HUES64 (cell line): ENCODE measurements at regions not wholly inside any gene's neighbourhood (a gene's known extent, or its start where the extent isn't known, plus 50 kb on each side); places are given as distances from the start of the nearest gene placed in this dataset.
"Not testable (repeated sequence)": the region's sequence is repeated elsewhere in the genome, so short reads cannot be mapped to it uniquely, and the experiment has no call there.

Experiments
- H3K27ac ChIP-seq: 2 replicates; pipeline ENCODE4 v1.7.0; 2013; ENCODE audit warnings: low read depth, low read length, inconsistent platforms
- H3K27me3 ChIP-seq: 2 replicates; pipeline ENCODE4 v1.6.1; 2013; ENCODE audit warnings: mild to moderate bottlenecking, low read length; ENCODE audit not compliant: insufficient read depth
- H3K36me3 ChIP-seq: 2 replicates; pipeline ENCODE4 v1.6.1; 2013; ENCODE audit warnings: mild to moderate bottlenecking, low read length; ENCODE audit not compliant: insufficient read depth
- H3K4me1 ChIP-seq: 2 replicates; pipeline ENCODE4 v1.6.1; 2013; ENCODE audit warnings: mild to moderate bottlenecking, low read length, moderate library complexity; ENCODE audit not compliant: insufficient read depth
- H3K4me3 ChIP-seq: 2 replicates; pipeline ENCODE4 v1.5.1; 2013; ENCODE audit warnings: mild to moderate bottlenecking, low read length, moderate library complexity
- H3K9ac ChIP-seq: 2 replicates; pipeline ENCODE4 v1.6.1; 2013; ENCODE audit warnings: mild to moderate bottlenecking, low read depth, low read length
- H3K9me3 ChIP-seq: 2 replicates; pipeline ENCODE4 v1.6.1; 2013; ENCODE audit warnings: low read depth, low read length; ENCODE audit not compliant: insufficient read depth
- WGBS: fragments of 150-250, 120-280 bp; methylation state at CpG from one replicate; pipeline ENCODE4 v1.1.7; 2013; ENCODE audit warnings: missing lambda C conversion rate; 5-methylcytosine and 5-hydroxymethylcytosine counted together

DNA sequence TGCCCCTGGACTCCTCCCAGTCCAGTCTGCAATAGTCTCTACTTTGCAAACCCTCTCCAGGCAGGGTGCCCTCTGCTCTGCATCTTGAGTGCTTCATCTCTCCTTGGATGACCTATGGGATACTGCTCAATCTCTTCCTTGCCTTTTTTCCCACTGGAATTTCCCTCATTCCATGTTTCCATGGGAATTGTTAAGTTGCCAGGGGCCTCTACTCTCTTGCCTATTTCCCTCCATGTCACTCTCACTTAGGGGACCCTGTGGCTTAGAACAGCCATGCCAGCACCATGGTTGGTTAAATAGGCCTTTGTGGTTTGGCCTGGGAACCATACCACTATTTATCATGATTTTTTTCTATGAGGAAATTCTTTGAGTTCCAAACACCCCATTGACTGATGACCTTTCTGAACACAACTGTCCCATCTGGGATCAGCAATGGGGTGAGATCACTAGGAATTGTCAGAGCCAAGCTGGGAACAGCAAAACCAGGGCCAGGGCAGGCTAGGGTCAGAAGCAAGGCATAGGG lies 91.4 kb upstream of the RBMS1 start:
- Histone ChIP-seq H3K27ac (no peak overlapping the region), H3K4me1 (peaks cover 28% of the 10 kb centered on the region), H3K36me3 (no peaks in the 10 kb centered on the region)

DNA sequence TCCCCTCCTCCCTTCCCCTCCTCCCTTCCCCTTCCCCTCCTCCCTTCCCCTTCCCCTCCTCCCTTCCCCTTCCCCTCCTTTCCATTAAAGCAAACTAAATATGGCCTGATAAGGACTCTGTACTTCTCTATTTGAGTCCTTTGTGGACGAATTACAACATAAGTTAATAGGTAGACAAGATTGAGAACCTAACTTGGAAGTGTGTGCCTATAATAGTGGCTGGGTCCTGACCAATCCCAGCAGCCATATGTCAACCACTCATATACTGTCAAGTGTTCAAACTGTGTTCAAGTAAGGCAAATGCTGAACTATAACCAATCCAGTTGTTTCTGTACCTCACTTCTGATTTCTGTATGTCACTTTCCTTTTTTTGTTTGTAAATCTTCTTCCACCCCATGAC lies 97.1 kb upstream of the RBMS1 start:
- Histone ChIP-seq H3K4me1 (no peaks in the 10 kb centered on the region), H3K4me3 (no peak overlapping the region), H3K27ac (no peak overlapping the region), H3K9me3 (peaks cover 12% of the 10 kb centered on the region), H3K27me3 (no peaks in the 10 kb centered on the region), H3K36me3 (no peaks in the 10 kb centered on the region), H3K9ac (no peak overlapping the region)
- WGBS, result 86% methylated on average over 1 of the region's 1 CpG

More for the DNA sequence above, 91.4 kb upstream of the RBMS1 start:
- Histone ChIP-seq H3K9me3 (no peaks in the 10 kb centered on the region), H3K9ac (no peak overlapping the region), H3K4me3 (no peak overlapping the region), H3K27me3 (no peaks in the 10 kb centered on the region)

- Histone ChIP-seq H3K36me3 (no peaks in the 10 kb centered on the region), H3K4me3 (no peak overlapping the region), H3K27me3 (no peaks in the 10 kb centered on the region), H3K4me1 (no peaks in the 10 kb centered on the region), H3K9ac (no peak overlapping the region), H3K9me3 (peaks cover 12% of the 10 kb centered on the region), H3K27ac (no peak overlapping the region)
- 100% methylated on average over 1 of the region's 1 CpG for WGBS
Observed at GRCh38 chr2:160592401-160592800, 98.8 kb upstream of the RBMS1 start.

- Histone ChIP-seq H3K27me3 (no peaks in the 10 kb centered on the region), H3K9ac (no peak overlapping the region), H3K9me3 (peaks cover 12% of the 10 kb centered on the region), H3K4me1 (no peaks in the 10 kb centered on the region), H3K27ac (no peak overlapping the region), H3K36me3 (no peaks in the 10 kb centered on the region), H3K4me3 (no peak overlapping the region)
Observed at GRCh38 chr2:160592993-160593392, 99.4 kb upstream of the RBMS1 start.

DNA sequence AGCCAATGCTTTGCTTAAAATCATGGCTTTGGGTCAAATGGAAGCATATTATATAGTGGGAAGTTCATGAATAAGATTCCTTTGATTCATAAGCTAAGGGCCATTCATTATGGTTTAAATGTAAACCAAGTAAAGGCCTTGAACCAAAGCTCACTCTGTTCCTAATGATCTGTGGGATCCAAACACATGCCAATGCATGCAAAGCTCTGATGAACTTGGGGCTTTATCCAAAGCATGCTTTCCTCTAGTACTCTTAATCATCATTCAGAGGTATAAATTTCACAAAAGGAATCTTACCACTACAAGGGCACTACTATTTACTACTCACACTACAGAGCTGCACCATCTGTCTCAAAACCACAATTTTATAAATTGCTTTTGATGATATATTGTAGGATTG lies 102.8 kb upstream of the RBMS1 start:
- Histone ChIP-seq H3K36me3 (no peaks in the 10 kb centered on the region), H3K9me3 (peaks cover 8% of the 10 kb centered on the region), H3K9ac (no peak overlapping the region), H3K27ac (no peak overlapping the region), H3K4me3 (no peak overlapping the region), H3K27me3 (no peaks in the 10 kb centered on the region), H3K4me1 (no peaks in the 10 kb centered on the region)

GRCh38 chr2:160600437-160600836 lies 106.8 kb upstream of the RBMS1 start:
- not testable (repeated sequence) for H3K9ac ChIP-seq, H3K36me3 ChIP-seq, H3K4me1 ChIP-seq, H3K4me3 ChIP-seq, H3K27me3 ChIP-seq, H3K9me3 ChIP-seq, H3K27ac ChIP-seq
- WGBS, result 97% methylated on average over 1 of the region's 1 CpG

- Histone ChIP-seq H3K27ac (no peak overlapping the region), H3K9ac (no peak overlapping the region), H3K4me3 (no peak overlapping the region), H3K36me3 (no peaks in the 10 kb centered on the region), H3K27me3 (no peaks in the 10 kb centered on the region), H3K9me3 (no peaks in the 10 kb centered on the region), H3K4me1 (peaks cover 2% of the 10 kb centered on the region; the same call in 1 of the 2 replicates)
- WGBS, result 100% methylated on average over 1 of the region's 2 CpGs
Observed at GRCh38 chr2:160602073-160602472, 108.5 kb upstream of the RBMS1 start.

DNA sequence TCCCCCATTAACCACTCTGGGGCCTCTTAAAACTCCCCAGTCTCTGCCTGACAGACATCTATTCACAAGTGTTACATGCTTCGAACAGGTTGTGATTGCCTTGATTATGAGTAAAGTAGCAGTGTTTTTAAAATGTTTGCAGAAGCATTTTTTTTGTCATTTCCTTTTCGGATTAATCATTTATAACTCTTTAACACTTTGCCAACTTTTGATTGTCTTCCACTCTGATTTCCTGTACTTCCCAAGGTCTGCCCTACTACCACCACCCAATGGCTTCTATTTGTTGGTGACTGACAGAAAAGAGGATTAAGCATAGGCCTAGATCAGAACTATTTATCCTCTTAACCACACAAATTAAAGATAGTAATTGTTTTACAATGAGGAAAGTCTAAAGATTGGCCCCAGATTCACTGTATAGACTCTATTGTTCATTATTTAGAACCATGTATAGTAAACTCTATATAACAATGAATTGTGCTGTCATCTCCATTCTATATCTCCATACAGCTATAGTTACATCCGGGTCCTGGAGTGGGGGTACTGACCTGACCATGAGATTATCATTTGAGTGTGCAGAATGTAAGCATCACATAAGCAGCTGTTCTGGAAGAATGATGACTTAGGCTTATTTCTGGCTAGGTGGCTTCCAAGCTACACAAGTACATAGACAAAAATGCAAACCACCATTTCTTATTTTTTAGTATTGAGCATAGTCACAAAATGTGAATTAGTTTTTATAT lies 110.3 kb upstream of the RBMS1 start:
- no peaks in the 10 kb centered on the region for H3K36me3 ChIP-seq
- no peaks in the 10 kb centered on the region for H3K9me3 ChIP-seq
- H3K9ac ChIP-seq, result no peak overlapping the region
- 100% methylated on average over 3 of the region's 3 CpGs for WGBS
- no peaks in the 10 kb centered on the region for H3K27me3 ChIP-seq
- peaks cover 2% of the 10 kb centered on the region; the same call in 1 of the 2 replicates for H3K4me1 ChIP-seq
- H3K4me3 ChIP-seq, result no peak overlapping the region
- no peak overlapping the region for H3K27ac ChIP-seq

DNA sequence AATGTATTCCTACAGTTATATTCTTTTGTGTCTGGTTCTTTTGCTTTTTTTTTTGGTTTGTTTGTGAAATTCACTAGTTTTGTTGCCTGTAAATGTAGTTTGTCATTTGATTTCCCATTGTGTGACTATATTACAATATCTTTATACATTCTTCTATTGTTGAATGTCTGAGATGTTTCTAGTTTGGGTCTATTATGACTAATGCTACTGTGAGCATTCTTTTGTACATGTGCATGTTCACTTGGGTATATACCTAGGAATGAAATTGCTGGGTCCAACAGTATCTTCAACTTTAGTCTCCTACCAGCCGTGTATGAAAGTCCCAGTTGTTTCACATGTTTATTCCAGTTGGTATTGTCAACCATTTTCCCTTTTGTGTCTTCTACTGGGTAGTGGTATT lies 112.7 kb upstream of the RBMS1 start:
- WGBS, result 91% methylated on average over 1 of the region's 1 CpG
- Histone ChIP-seq H3K36me3 (no peaks in the 10 kb centered on the region), H3K4me3 (no peak overlapping the region), H3K9ac (no peak overlapping the region), H3K4me1 (peaks cover 2% of the 10 kb centered on the region; the same call in 1 of the 2 replicates), H3K9me3 (no peaks in the 10 kb centered on the region), H3K27me3 (no peaks in the 10 kb centered on the region), H3K27ac (no peak overlapping the region)

DNA sequence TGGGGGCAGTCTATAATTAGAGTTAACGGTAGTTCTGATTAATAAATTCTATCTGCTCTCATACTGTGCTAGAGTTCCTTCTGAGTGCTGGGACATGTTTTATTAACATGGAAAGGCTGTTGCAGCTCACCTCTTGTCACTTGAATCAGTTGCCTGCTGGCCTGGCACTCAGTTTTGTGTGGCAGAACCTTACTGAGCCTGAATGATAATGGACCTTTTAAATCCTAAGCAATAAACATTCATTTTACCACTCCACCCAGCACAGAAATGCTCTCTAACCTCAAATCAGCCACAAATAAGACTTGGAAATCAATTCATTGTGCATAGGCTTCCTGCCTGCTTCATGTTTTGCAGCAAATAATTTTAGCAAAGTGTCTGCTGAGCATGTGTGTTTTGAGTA lies 115.0 kb upstream of the RBMS1 start:
- Histone ChIP-seq H3K9me3 (no peaks in the 10 kb centered on the region), H3K4me1 (peaks cover 2% of the 10 kb centered on the region; the same call in 1 of the 2 replicates), H3K9ac (no peak overlapping the region), H3K27me3 (no peaks in the 10 kb centered on the region), H3K4me3 (no peak overlapping the region), H3K27ac (no peak overlapping the region), H3K36me3 (no peaks in the 10 kb centered on the region)
- WGBS, result 94% methylated on average over 1 of the region's 1 CpG

- Histone ChIP-seq H3K9ac (no peak overlapping the region), H3K27ac (no peak overlapping the region), H3K4me1 (peaks cover 2% of the 10 kb centered on the region; the same call in 1 of the 2 replicates), H3K27me3 (no peaks in the 10 kb centered on the region), H3K4me3 (no peak overlapping the region), H3K36me3 (no peaks in the 10 kb centered on the region), H3K9me3 (no peaks in the 10 kb centered on the region)
- WGBS, result 94% methylated on average over 1 of the region's 1 CpG
Observed at GRCh38 chr2:160609346-160609745, 115.7 kb upstream of the RBMS1 start.

GRCh38 chr2:160610041-160610440 lies 116.4 kb upstream of the RBMS1 start:
- no peak overlapping the region for H3K9ac ChIP-seq

More at GRCh38 chr2:160610041-160610440, 116.4 kb upstream of the RBMS1 start:
- Histone ChIP-seq H3K27ac (no peak overlapping the region), H3K27me3 (no peaks in the 10 kb centered on the region), H3K9me3 (no peaks in the 10 kb centered on the region), H3K4me1 (no peaks in the 10 kb centered on the region; the same call in 1 of the 2 replicates), H3K4me3 (no peak overlapping the region), H3K36me3 (no peaks in the 10 kb centered on the region)
- WGBS, result 94% methylated on average over 2 of the region's 2 CpGs
